IMR-90 (cell line): ENCODE measurements at regions not wholly inside any gene's neighbourhood (a gene's known extent, or its start where the extent isn't known, plus 50 kb on each side); places are given as distances from the start of the nearest gene placed in this dataset.

ENCODE experiments used
- ATAC-seq: fragments of 200-7000 bp; cut with Tn5 transposase; 2 replicates; pipeline ENCODE4 v1.9.1; 2020; ENCODE audit warnings: low read depth, mild to moderate bottlenecking, moderate library complexity
- BruUV-seq: library from RNA; stranded (reverse); fragments of 400-500 nt; replicated peaks from 2 replicates; lab custom pipeline; 2021; lab: Mats Ljungman, UMichigan
- CTCF ChIA-PET: fragments of 300-600 bp; formaldehyde crosslinking; extraction: SDS; loops from one replicate; lab custom pipeline; 2021; ENCODE audit warnings: antibody characterized with exemption; lab: Yijun Ruan, JAX
- POLR2A ChIA-PET: fragments of 300-600 bp; sonication (Branson Sonifier 250); formaldehyde crosslinking; loops from one replicate; lab custom pipeline; 2022; ENCODE audit warnings: antibody characterized with exemption; ENCODE audit not compliant: unreplicated experiment; lab: Charles Lee
- DNase-seq: peaks from one replicate; pipeline ENCODE4 v3.0.0; 2013
- H2AFZ ChIP-seq: replicated peaks from 2 replicates; pipeline ENCODE3; 2013; ENCODE audit warnings: low read length, mild to moderate bottlenecking; ENCODE audit not compliant: poor library complexity
- H2AK5ac ChIP-seq: 2 replicates; pipeline ENCODE4 v1.6.1; 2013; ENCODE audit warnings: low read depth, low read length, inconsistent platforms
- H2AK9ac ChIP-seq: replicated peaks from 2 replicates; pipeline ENCODE3; 2013; ENCODE audit warnings: mild to moderate bottlenecking, low read depth, low read length, moderate library complexity; ENCODE audit not compliant: poor library complexity
- H2BK120ac ChIP-seq: 2 replicates; pipeline ENCODE4 v1.6.1; 2013; ENCODE audit warnings: low read depth, low read length, inconsistent platforms
- H2BK15ac ChIP-seq: 3 replicates; pipeline ENCODE4 v1.6.1; 2013; ENCODE audit warnings: low read depth, low read length, inconsistent platforms
- H2BK20ac ChIP-seq: 2 replicates; pipeline ENCODE4 v1.6.1; 2013; ENCODE audit warnings: low read depth, mild to moderate bottlenecking, inconsistent platforms, low read length, moderate library complexity
- H2BK5ac ChIP-seq: 2 replicates; pipeline ENCODE4 v1.6.1; 2013; ENCODE audit warnings: mild to moderate bottlenecking, low read depth, low read length, inconsistent platforms; ENCODE audit not compliant: poor library complexity, severe bottlenecking
- H3K14ac ChIP-seq: replicated peaks from 2 replicates; pipeline ENCODE4 v1.6.1; 2013; ENCODE audit warnings: low read depth, low read length, inconsistent platforms
- H3K18ac ChIP-seq: 2 replicates; pipeline ENCODE4 v1.6.1; 2013; ENCODE audit warnings: low read depth, low read length, control low read depth
- H3K23ac ChIP-seq: 2 replicates; pipeline ENCODE4 v1.6.1; 2013; ENCODE audit warnings: low read depth, low read length, inconsistent platforms
- H3K27ac ChIP-seq: 2 replicates; pipeline ENCODE4 v1.5.1; 2013; ENCODE audit warnings: mild to moderate bottlenecking, control low read depth, low read length; ENCODE audit not compliant: insufficient read depth
- H3K27me3 ChIP-seq: 2 replicates; pipeline ENCODE4 v1.6.1; 2013; ENCODE audit warnings: low read length; ENCODE audit not compliant: control insufficient read depth, insufficient read depth
- H3K36me3 ChIP-seq: 2 replicates; pipeline ENCODE4 v1.6.1; 2013; ENCODE audit warnings: low read length, mixed read lengths; ENCODE audit not compliant: control insufficient read depth, insufficient read depth
- H3K4ac ChIP-seq: 2 replicates; pipeline ENCODE4 v1.6.1; 2013; ENCODE audit warnings: low read depth, low read length, inconsistent platforms
- H3K4me1 ChIP-seq: 2 replicates; pipeline ENCODE4 v1.6.1; 2013; ENCODE audit warnings: low read length, mixed read lengths; ENCODE audit not compliant: control insufficient read depth, insufficient read depth
- H3K4me2 ChIP-seq: 2 replicates; pipeline ENCODE4 v1.6.1; 2013; ENCODE audit warnings: low read depth, mild to moderate bottlenecking, control low read depth, low read length, moderate library complexity
- H3K4me3 ChIP-seq: 2 replicates; pipeline ENCODE4 v1.5.1; 2013; ENCODE audit warnings: low read depth, mild to moderate bottlenecking, control low read depth, low read length, moderate library complexity; ENCODE audit not compliant: insufficient read depth
- H3K56ac ChIP-seq: 2 replicates; pipeline ENCODE4 v1.6.1; 2013; ENCODE audit warnings: low read length, inconsistent platforms; ENCODE audit not compliant: insufficient read depth; ENCODE audit errors: extremely low read depth
- H3K79me1 ChIP-seq, 2 experiments: 2 replicates each; pipeline ENCODE4 v1.6.1; 2013; ENCODE audit warnings: low read length in 2 of 2, inconsistent platforms in 1 of 2, low read depth in 1 of 2
- H3K9ac ChIP-seq: 2 replicates; pipeline ENCODE4 v1.6.1; 2013; ENCODE audit warnings: low read depth, low read length, control low read depth
- H3K9me1 ChIP-seq: 2 replicates; pipeline ENCODE4 v1.6.1; 2013; ENCODE audit warnings: low read length, inconsistent platforms; ENCODE audit not compliant: insufficient read depth
- H3K9me3 ChIP-seq: 2 replicates; pipeline ENCODE4 v1.6.1; 2013; ENCODE audit warnings: low read length; ENCODE audit not compliant: control insufficient read depth, insufficient read depth
- H4K20me1 ChIP-seq: 2 replicates; pipeline ENCODE4 v1.6.1; 2013; ENCODE audit warnings: low read length, inconsistent platforms; ENCODE audit not compliant: insufficient read depth
- H4K5ac ChIP-seq: 2 replicates; pipeline ENCODE4 v1.6.1; 2013; ENCODE audit warnings: mild to moderate bottlenecking, low read depth, low read length, control low read depth
- H4K8ac ChIP-seq, 2 experiments: 2 replicates each; pipeline ENCODE4 v1.6.1; 2013; ENCODE audit warnings: low read depth in 2 of 2, low read length in 2 of 2, control low read depth in 1 of 2, inconsistent platforms in 1 of 2
- H4K91ac ChIP-seq: 2 replicates; pipeline ENCODE4 v1.6.1; 2013; ENCODE audit warnings: low read depth, low read length, inconsistent platforms; ENCODE audit not compliant: insufficient read depth
- CEBPB ChIP-seq: IDR thresholded peaks from 2 replicates; pipeline ENCODE4 v1.6.1; 2012; ENCODE audit warnings: low read depth, low read length, improper control_type of control experiment
- ELK1 ChIP-seq: fragments of 150-350 bp; IDR thresholded peaks from 2 replicates; pipeline ENCODE4 v1.6.1; 2016; ENCODE audit warnings: low read depth, mild to moderate bottlenecking, low read length, moderate library complexity, borderline replicate concordance
- FOS ChIP-seq: fragments of 150-350 bp; IDR thresholded peaks from 2 replicates; pipeline ENCODE4 v1.6.1; 2016; ENCODE audit warnings: low read depth, low read length
- POLR2A ChIP-seq: IDR thresholded peaks from 2 replicates; pipeline ENCODE4 v1.6.1; 2012; ENCODE audit warnings: mild to moderate bottlenecking, low read depth, low read length
- WGBS, 2 experiments: methylation state at CpG; one replicate each; pipeline versions ENCODE4 v1.1.5 to v1.1.7; 2013; ENCODE audit warnings: missing lambda C conversion rate in 2 of 2; ENCODE audit not compliant: insufficient read length in 1 of 2; ENCODE audit errors: extremely low coverage in 2 of 2; 5-methylcytosine and 5-hydroxymethylcytosine counted together
- dilution Hi-C: fragments of 300-500 bp; cut with HindIII; formaldehyde crosslinking; loops from one replicate; pipeline ENCODE4 v1.14.3; 2018; ENCODE audit warnings: low sequenced_read_pairs; ENCODE audit not compliant: unreplicated experiment
- in situ Hi-C: fragments of 300-500 bp; cut with MboI; formaldehyde crosslinking; loops from 3 replicates; pipeline ENCODE4 v1.14.3; 2019; ENCODE audit warnings: low sequenced_read_pairs, inconsistent platforms, mixed read lengths
- intact Hi-C: fragments of 100-400 bp; cut with micrococcal nuclease; formaldehyde crosslinking; loops from 2 replicates; pipeline ENCODE4 v1.10.0; 2022

GRCh38 chr1:208581667-208582066, 337.5 kb upstream of the PLXNA2 start:
- H2AK9ac ChIP-seq: no peak overlapping the region
- no peak overlapping the region for H2BK5ac ChIP-seq
- no TSS peak for BruUV-seq
- H3K27ac ChIP-seq: no peak overlapping the region
- H3K27me3 ChIP-seq: no peaks in the 10 kb centered on the region
- no peak overlapping the region for H3K18ac ChIP-seq
- H2BK120ac ChIP-seq: no peak overlapping the region
- dilution Hi-C loops (no loop called here), in situ Hi-C loops (no loop called here), intact Hi-C loops (no loop called here)
- H2BK15ac ChIP-seq: no peak overlapping the region
- H3K79me1 ChIP-seq: no peaks in the 10 kb centered on the region
- no peak overlapping the region for H4K8ac ChIP-seq
- ATAC-seq (no peak), DNase-seq (no peak)
- no peak overlapping the region for H2AK5ac ChIP-seq
- no peak overlapping the region for H2BK20ac ChIP-seq
- no peaks in the 10 kb centered on the region for H4K20me1 ChIP-seq
- H3K9me3 ChIP-seq: peaks cover 2% of the 10 kb centered on the region; the same call in 1 of the 2 replicates
- no peaks in the 10 kb centered on the region for H3K4me1 ChIP-seq
- no CpG with 5 or more reads among the region's 5 CpGs for WGBS, 2 experiments
- no peak overlapping the region for H4K91ac ChIP-seq
- POLR2A ChIA-PET: no interaction called here
- H3K4me2 ChIP-seq: no peak overlapping the region
- H3K9me1 ChIP-seq: no peaks in the 10 kb centered on the region
- H3K23ac ChIP-seq: no peak overlapping the region
- no peak overlapping the region for H3K4me3 ChIP-seq
- no peak overlapping the region for H3K9ac ChIP-seq
- no peak overlapping the region for H2AFZ ChIP-seq
- CTCF ChIA-PET: no interaction called here
- no peak overlapping the region for H3K4ac ChIP-seq
- TF ChIP-seq POLR2A (no peak), FOS (no peak), CEBPB (no peak), ELK1 (no peak)
- no peak overlapping the region for H4K5ac ChIP-seq
- H3K56ac ChIP-seq: no peak overlapping the region
- H3K14ac ChIP-seq: no peak overlapping the region
- no peaks in the 10 kb centered on the region for H3K36me3 ChIP-seq
